KMS-11 (cell line): ENCODE measurements at regions not wholly inside any gene's neighbourhood (a gene's known extent, or its start where the extent isn't known, plus 50 kb on each side); places are given as distances from the start of the nearest gene placed in this dataset.

Experiments used
- H2AFZ ChIP-seq: fragments of 200-600 bp; sonication (generic); 2 replicates; pipeline ENCODE4 v1.6.1; 2016; ENCODE audit warnings: antibody characterized with exemption, mixed run types, low read depth
- H3K27ac ChIP-seq: fragments of 200-600 bp; sonication (generic); 2 replicates; pipeline ENCODE4 v1.6.1; 2016; ENCODE audit warnings: mild to moderate bottlenecking, mixed run types
- H3K27me3 ChIP-seq: fragments of 200-600 bp; sonication (generic); 2 replicates; pipeline ENCODE4 v1.6.1; 2017; ENCODE audit warnings: mild to moderate bottlenecking, low read depth, mixed run types, moderate library complexity; ENCODE audit not compliant: insufficient read depth
- H3K36me3 ChIP-seq: fragments of 200-600 bp; sonication (generic); 2 replicates; pipeline ENCODE4 v1.6.1; 2017; ENCODE audit warnings: mild to moderate bottlenecking, mixed run types; ENCODE audit not compliant: insufficient read depth
- H3K4me1 ChIP-seq: fragments of 200-600 bp; sonication (generic); 2 replicates; pipeline ENCODE4 v1.6.1; 2016; ENCODE audit warnings: mild to moderate bottlenecking, low read depth, mixed run types; ENCODE audit not compliant: poor library complexity, severe bottlenecking
- H3K4me2 ChIP-seq: fragments of 200-600 bp; sonication (generic); 2 replicates; pipeline ENCODE4 v1.7.0; 2016; ENCODE audit warnings: mild to moderate bottlenecking, mixed run types
- H3K4me3 ChIP-seq: fragments of 200-600 bp; sonication (generic); IDR thresholded peaks from 2 replicates; pipeline ENCODE4 v1.6.1; 2017; ENCODE audit warnings: low read depth, low read length, mixed read lengths; ENCODE audit not compliant: insufficient read depth
- H3K79me2 ChIP-seq: fragments of 200-600 bp; sonication (generic); 2 replicates; pipeline ENCODE4 v1.6.1; 2016; ENCODE audit warnings: low read depth, mixed run types; ENCODE audit not compliant: insufficient read depth
- H3K9ac ChIP-seq: fragments of 200-600 bp; sonication (generic); 2 replicates; pipeline ENCODE4 v1.6.1; 2016; ENCODE audit warnings: mild to moderate bottlenecking, mixed run types
- H4K20me1 ChIP-seq: fragments of 200-600 bp; sonication (generic); 2 replicates; pipeline ENCODE4 v1.6.1; 2016; ENCODE audit warnings: mild to moderate bottlenecking, mixed run types; ENCODE audit not compliant: insufficient read depth
- CTCF ChIP-seq: fragments of 200-600 bp; sonication (generic); conservative IDR thresholded peaks from 2 replicates; pipeline ENCODE4 v1.6.1; 2017; ENCODE audit warnings: low read depth, mild to moderate bottlenecking, antibody characterized with exemption, low read length, moderate library complexity, mixed read lengths

- Histone ChIP-seq H3K4me2 (no peak overlapping the region), H3K4me3 (no peak overlapping the region), H3K27me3 (no peaks in the 10 kb centered on the region), H4K20me1 (no peaks in the 10 kb centered on the region), H2AFZ (no peak overlapping the region), H3K4me1 (no peaks in the 10 kb centered on the region), H3K79me2 (no peaks in the 10 kb centered on the region), H3K9ac (no peak overlapping the region), H3K27ac (no peak overlapping the region), H3K36me3 (no peaks in the 10 kb centered on the region)
- TF ChIP-seq CTCF: no peak
Measured at GRCh38 chr7:40921589-40922315, 781.1 kb downstream of the INHBA start.

GRCh38 chr7:40918701-40919271, 784.0 kb downstream of the SUGCT start:
- no peak overlapping the region for H2AFZ ChIP-seq
- no peaks in the 10 kb centered on the region for H3K4me1 ChIP-seq
- TF ChIP-seq CTCF: no peak
- H3K4me2 ChIP-seq: no peak overlapping the region
- no peak overlapping the region for H3K9ac ChIP-seq
- H4K20me1 ChIP-seq: no peaks in the 10 kb centered on the region
- H3K27me3 ChIP-seq: no peaks in the 10 kb centered on the region
- no peaks in the 10 kb centered on the region for H3K36me3 ChIP-seq
- no peak overlapping the region for H3K27ac ChIP-seq
- no peaks in the 10 kb centered on the region for H3K79me2 ChIP-seq
- no peak overlapping the region for H3K4me3 ChIP-seq

GRCh38 chr7:40916813-40917212, 782.0 kb downstream of the SUGCT start:
- no peaks in the 10 kb centered on the region for H3K27me3 ChIP-seq
- no peaks in the 10 kb centered on the region for H3K79me2 ChIP-seq

GRCh38 chr7:40915071-40915470, 780.3 kb downstream of the SUGCT start:
- Histone ChIP-seq H3K27ac (no peak overlapping the region), H3K4me1 (no peaks in the 10 kb centered on the region), H2AFZ (no peak overlapping the region), H3K4me3 (no peak overlapping the region), H3K79me2 (no peaks in the 10 kb centered on the region), H4K20me1 (no peaks in the 10 kb centered on the region), H3K9ac (no peak overlapping the region), H3K27me3 (no peaks in the 10 kb centered on the region), H3K36me3 (no peaks in the 10 kb centered on the region), H3K4me2 (no peak overlapping the region)
- no peak for TF ChIP-seq CTCF

More at GRCh38 chr7:40916813-40917212, 782.0 kb downstream of the SUGCT start:
- Histone ChIP-seq H4K20me1 (no peaks in the 10 kb centered on the region), H3K36me3 (no peaks in the 10 kb centered on the region), H3K4me2 (no peak overlapping the region), H3K4me3 (no peak overlapping the region), H3K4me1 (no peaks in the 10 kb centered on the region), H2AFZ (no peak overlapping the region), H3K27ac (no peak overlapping the region), H3K9ac (no peak overlapping the region)
- no peak for TF ChIP-seq CTCF
